Gastroesophageal sphincter (tissue), 4 donors: ENCODE measurements at regions not wholly inside any gene's neighbourhood (a gene's known extent, or its start where the extent isn't known, plus 50 kb on each side); places are given as distances from the start of the nearest gene placed in this dataset.

Experiments used
- ATAC-seq: fragments of 150-250 bp; one replicate; pipeline ENCODE4 v1.9.1; 2016; ENCODE audit warnings: mild to moderate bottlenecking, moderate library complexity
- H3K27ac ChIP-seq, 4 donors: fragments of 200-600 bp; sonication (generic) in 3 of 4; 1 replicate in 3 of 4; 2 replicates in 1 of 4; pipeline ENCODE4 v1.5.1; 2016 to 2019
- H3K27me3 ChIP-seq: fragments of 200-600 bp; sonication (generic); one replicate; pipeline ENCODE4 v1.5.1; 2019
- H3K36me3 ChIP-seq, 2 donors: fragments of 200-600 bp; sonication (generic); one replicate each; pipeline ENCODE4 v1.5.1; 2019; ENCODE audit warnings: control low read depth in 1 of 2
- H3K4me1 ChIP-seq, 3 donors: fragments of 200-600 bp; sonication (generic); 1 replicate in 2 of 3; 2 replicates in 1 of 3; pipeline ENCODE4 v1.5.1; 2016 to 2019; ENCODE audit warnings: control low read depth in 2 of 3
- H3K4me3 ChIP-seq, 2 donors: fragments of 200-600 bp; sonication (generic); one replicate each; pipeline ENCODE4 v1.5.1; 2019; ENCODE audit warnings: mild to moderate bottlenecking in 1 of 2, moderate library complexity in 1 of 2
- H3K9me3 ChIP-seq, 3 donors: fragments of 200-600 bp; sonication (generic); one replicate each; pipeline ENCODE4 v1.5.1; 2017 to 2019; ENCODE audit warnings: control low read depth in 2 of 3
- CTCF ChIP-seq, 4 experiments: fragments of 200-600 bp in 2 of 4; fragments of 450-650 bp in 2 of 4; sonication (generic) in 1 of 4; IDR thresholded peaks; one replicate each; pipeline ENCODE4 v1.5.1; 2017 to 2019; ENCODE audit warnings: antibody characterized with exemption in 4 of 4, mild to moderate bottlenecking in 2 of 4, moderate library complexity in 2 of 4
- EP300 ChIP-seq: sonication (generic); formaldehyde crosslinking; IDR thresholded peaks from one replicate; pipeline ENCODE4 v1.6.1; 2017; ENCODE audit warnings: antibody characterized with exemption, mild to moderate bottlenecking
- POLR2A ChIP-seq, 2 donors: fragments of 450-650 bp; IDR thresholded peaks; one replicate each; pipeline ENCODE4 v1.6.1; 2017; ENCODE audit warnings: antibody characterized with exemption in 2 of 2, mild to moderate bottlenecking in 2 of 2, moderate library complexity in 1 of 2
- POLR2AphosphoS5 ChIP-seq: sonication (generic); formaldehyde crosslinking; IDR thresholded peaks from one replicate; pipeline ENCODE4 v1.6.1; 2017; ENCODE audit warnings: antibody characterized with exemption
- WGBS, 2 donors: methylation state at CpG; one replicate each; pipeline ENCODE4 v1.1.5; 2018; ENCODE audit warnings: low coverage in 1 of 2; 5-methylcytosine and 5-hydroxymethylcytosine counted together

GRCh38 chr5:19247302-19247701 is 740.7 kb downstream of the CDH18 start:
- Histone ChIP-seq H3K36me3 (no peaks in the 10 kb centered on the region), H3K4me1 (no peaks in the 10 kb centered on the region), H3K27ac (no peak overlapping the region), H3K9me3 (no peaks in the 10 kb centered on the region), H3K27me3 (no peaks in the 10 kb centered on the region), H3K4me3 (no peak overlapping the region)
- 90% methylated on average over 2 to 3 of the region's 3 CpGs for WGBS, 2 donors
- TF ChIP-seq EP300: no peak
- ATAC-seq: no peak

GRCh38 chr5:19256036-19256435 is 732.0 kb downstream of the CDH18 start:
- H3K27me3 ChIP-seq: no peaks in the 10 kb centered on the region
- no peak overlapping the region for H3K4me3 ChIP-seq
- H3K9me3 ChIP-seq: no peaks in the 10 kb centered on the region
- H3K36me3 ChIP-seq: no peaks in the 10 kb centered on the region
- no peak for ATAC-seq
- no peak overlapping the region for H3K27ac ChIP-seq
- TF ChIP-seq EP300 (no peak), POLR2A (IDR thresholded peaks at IDR 0.05) (no peak)
- 30 to 57% methylated on average over 1 of the region's 1 CpG for WGBS, 2 donors
- no peaks in the 10 kb centered on the region for H3K4me1 ChIP-seq

GRCh38 chr5:19258686-19259085 is 729.3 kb downstream of the CDH18 start:
- TF ChIP-seq POLR2A (IDR thresholded peaks at IDR 0.05) (no peak), EP300 (no peak), CTCF (IDR thresholded peaks at IDR 0.05) (no peak), POLR2AphosphoS5 (no peak)

GRCh38 chr5:19261879-19262278 is 726.1 kb downstream of the CDH18 start:
- H3K27me3 ChIP-seq: no peaks in the 10 kb centered on the region
- 92 to 93% methylated on average over 4 of the region's 4 CpGs for WGBS, 2 donors
- no peaks in the 10 kb centered on the region for H3K9me3 ChIP-seq
- ATAC-seq: no peak
- H3K4me1 ChIP-seq: no peaks in the 10 kb centered on the region
- TF ChIP-seq CTCF (IDR thresholded peaks at IDR 0.05) (no peak), POLR2A (IDR thresholded peaks at IDR 0.05) (no peak), EP300 (no peak), POLR2AphosphoS5 (no peak)
- no peaks in the 10 kb centered on the region for H3K36me3 ChIP-seq
- no peak overlapping the region for H3K27ac ChIP-seq
- H3K4me3 ChIP-seq: no peak overlapping the region

More at GRCh38 chr5:19258686-19259085, 729.3 kb downstream of the CDH18 start:
- no peaks in the 10 kb centered on the region for H3K9me3 ChIP-seq
- H3K4me3 ChIP-seq: no peak overlapping the region
- no peak overlapping the region for H3K27ac ChIP-seq
- no peaks in the 10 kb centered on the region for H3K36me3 ChIP-seq
- H3K4me1 ChIP-seq: no peaks in the 10 kb centered on the region
- no peaks in the 10 kb centered on the region for H3K27me3 ChIP-seq
- no peak for ATAC-seq

GRCh38 chr5:19264821-19265220 is 723.2 kb downstream of the CDH18 start:
- no peak overlapping the region for H3K4me3 ChIP-seq
- no peak for ATAC-seq
- 83 to 100% methylated on average over 1 to 2 of the region's 2 CpGs for WGBS, 2 donors
- H3K4me1 ChIP-seq: no peaks in the 10 kb centered on the region
- no peak overlapping the region for H3K27ac ChIP-seq
- no peaks in the 10 kb centered on the region for H3K9me3 ChIP-seq
- no peak for TF ChIP-seq EP300
- TF ChIP-seq CTCF (IDR thresholded peaks at IDR 0.05): no peak
- H3K36me3 ChIP-seq: no peaks in the 10 kb centered on the region
- no peaks in the 10 kb centered on the region for H3K27me3 ChIP-seq

GRCh38 chr5:19266791-19267190 is 721.2 kb downstream of the CDH18 start:
- no peak for ATAC-seq
- 76 to 79% methylated on average over 4 of the region's 4 CpGs for WGBS, 2 donors
- no peaks in the 10 kb centered on the region for H3K27me3 ChIP-seq
- no peaks in the 10 kb centered on the region for H3K36me3 ChIP-seq
- H3K27ac ChIP-seq: no peak overlapping the region
- no peaks in the 10 kb centered on the region for H3K9me3 ChIP-seq
- no peak overlapping the region for H3K4me3 ChIP-seq
- no peaks in the 10 kb centered on the region for H3K4me1 ChIP-seq
- no peak for TF ChIP-seq POLR2AphosphoS5

- Histone ChIP-seq H3K9me3 (no peaks in the 10 kb centered on the region), H3K27ac (no peak overlapping the region), H3K4me3 (no peak overlapping the region), H3K36me3 (no peaks in the 10 kb centered on the region), H3K4me1 (no peaks in the 10 kb centered on the region), H3K27me3 (no peaks in the 10 kb centered on the region)
- no peak for ATAC-seq
- WGBS, 2 donors: 73 to 100% methylated on average over 1 to 4 of the region's 4 CpGs
- TF ChIP-seq CTCF (IDR thresholded peaks at IDR 0.05) (no peak), POLR2A (IDR thresholded peaks at IDR 0.05) (no peak), POLR2AphosphoS5 (no peak), EP300 (no peak)
Measured at GRCh38 chr5:19270153-19270552, 717.8 kb downstream of the CDH18 start.
